ENCODE measurements at regions not wholly inside any gene's neighbourhood (a gene's known extent, or its start where the extent isn't known, plus 50 kb on each side); places are given as distances from the start of the nearest gene placed in this dataset.

DNA sequence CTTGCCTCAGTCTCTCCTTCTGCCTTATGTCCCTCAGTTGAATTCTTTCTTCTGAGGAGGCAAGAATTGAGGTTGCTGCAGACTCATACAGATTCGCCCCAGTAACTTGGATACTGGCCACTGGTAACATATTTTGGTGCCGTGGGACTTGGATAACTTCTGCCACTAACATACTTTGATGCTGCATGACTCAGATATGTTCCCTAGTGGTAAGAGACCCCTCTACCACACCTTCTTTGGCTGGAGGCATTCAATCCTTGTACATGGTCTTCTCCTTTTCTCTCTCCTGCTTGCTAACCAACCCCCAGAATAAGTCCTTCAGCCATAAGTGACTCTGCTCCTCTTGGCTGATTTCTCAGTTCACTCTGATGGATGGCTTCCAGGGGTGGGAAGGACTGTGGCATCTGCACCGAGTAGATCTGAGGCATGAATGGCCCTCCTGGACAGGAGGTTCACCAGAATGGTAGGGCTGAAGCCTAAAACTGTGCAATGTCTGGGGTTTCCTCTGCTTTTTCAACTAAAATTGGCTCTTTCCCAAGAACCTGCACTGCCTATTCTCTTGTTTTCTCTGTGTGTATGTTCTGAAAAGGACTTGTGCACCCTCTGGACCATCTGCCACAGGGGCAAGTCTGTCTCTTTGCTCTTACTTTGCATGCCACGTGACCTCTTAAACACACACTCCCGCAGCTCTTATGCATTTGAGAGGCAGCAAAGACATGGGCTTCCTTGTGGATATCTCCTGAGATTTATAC lies 55.5 kb upstream of the FSTL1 start:
- Histone ChIP-seq H3K27ac (ENCODE audit: low read depth in 2 of 2, low read length in 2 of 2) (peak overlapping the region; percentile 27 to 78), H3K4me1 (ENCODE audit: control insufficient read depth in 2 of 2, insufficient read depth in 2 of 2, low read length in 2 of 2) (peaks cover 4 to 17% of the 10 kb centered on the region in 2 donors), H3K9ac (ENCODE audit: low read depth in 1 of 2, low read length in 2 of 2) (no peak overlapping the region), H3K27me3 (ENCODE audit: control insufficient read depth in 2 of 2, insufficient read depth in 2 of 2, low read length in 2 of 2) (no peaks in the 10 kb centered on the region), H3K4me3 (ENCODE audit: low read length in 2 of 2) (peak overlapping the region; percentile 51 to 52), H3K9me3 (ENCODE audit: control insufficient read depth in 2 of 2, low read length in 2 of 2) (no peaks in the 10 kb centered on the region), H3K36me3 (ENCODE audit: control insufficient read depth in 2 of 2, insufficient read depth in 2 of 2, low read length in 2 of 2) (no peaks in the 10 kb centered on the region)

DNA sequence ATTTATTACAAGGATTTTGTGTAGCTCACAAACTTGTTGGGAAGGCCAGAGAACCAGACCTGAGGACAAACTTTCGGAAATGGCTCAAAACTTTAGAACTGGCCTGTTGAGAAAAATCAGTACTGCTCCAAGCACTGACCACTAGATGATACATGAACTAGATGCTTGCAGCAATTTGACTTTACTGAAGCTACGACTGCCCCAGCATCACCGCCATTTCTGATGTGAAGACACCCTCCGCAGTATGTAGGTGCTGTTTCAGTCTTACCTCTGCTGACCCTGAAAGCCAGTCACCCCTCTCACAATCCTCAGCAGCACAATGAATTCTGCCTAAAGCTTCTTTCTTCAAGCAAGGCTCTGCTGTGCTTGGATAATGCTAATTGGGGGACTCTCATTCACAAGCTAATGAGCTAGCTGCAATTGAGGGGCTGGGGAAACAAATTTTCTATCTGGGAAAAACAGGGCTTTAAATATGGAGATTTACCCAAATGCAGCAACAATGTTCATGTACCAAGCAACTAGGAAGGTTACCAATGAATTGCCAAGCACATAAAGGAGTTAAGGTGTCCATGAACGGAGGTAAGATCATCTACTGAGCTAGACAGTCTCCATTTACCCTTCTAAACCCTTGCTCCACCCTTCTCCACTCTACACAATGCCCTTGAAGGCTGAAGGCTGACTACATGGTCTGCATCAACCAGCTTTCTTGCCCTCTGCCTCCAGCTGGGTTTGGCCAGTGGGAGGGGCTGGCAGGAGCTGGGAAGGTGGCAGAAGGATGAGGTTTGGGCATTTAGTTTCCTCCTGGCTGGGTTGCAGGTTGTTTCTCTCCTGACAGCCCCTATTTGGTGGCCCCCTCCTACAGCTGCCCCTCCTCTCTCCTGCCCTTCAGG lies 53.2 kb upstream of the FSTL1 start:
- Histone ChIP-seq H3K9me3 (ENCODE audit: control insufficient read depth in 2 of 2, low read length in 2 of 2) (no peaks in the 10 kb centered on the region), H3K9ac (ENCODE audit: low read depth in 1 of 2, low read length in 2 of 2) (no peak overlapping the region), H3K27me3 (ENCODE audit: control insufficient read depth in 2 of 2, insufficient read depth in 2 of 2, low read length in 2 of 2) (no peaks in the 10 kb centered on the region), H3K4me1 (ENCODE audit: control insufficient read depth in 2 of 2, insufficient read depth in 2 of 2, low read length in 2 of 2) (peaks cover 4 to 17% of the 10 kb centered on the region in 2 donors), H3K27ac (ENCODE audit: low read depth in 2 of 2, low read length in 2 of 2) (no peak overlapping the region), H3K4me3 (ENCODE audit: low read length in 2 of 2) (no peak overlapping the region), H3K36me3 (ENCODE audit: control insufficient read depth in 2 of 2, insufficient read depth in 2 of 2, low read length in 2 of 2) (no peaks in the 10 kb centered on the region)

DNA sequence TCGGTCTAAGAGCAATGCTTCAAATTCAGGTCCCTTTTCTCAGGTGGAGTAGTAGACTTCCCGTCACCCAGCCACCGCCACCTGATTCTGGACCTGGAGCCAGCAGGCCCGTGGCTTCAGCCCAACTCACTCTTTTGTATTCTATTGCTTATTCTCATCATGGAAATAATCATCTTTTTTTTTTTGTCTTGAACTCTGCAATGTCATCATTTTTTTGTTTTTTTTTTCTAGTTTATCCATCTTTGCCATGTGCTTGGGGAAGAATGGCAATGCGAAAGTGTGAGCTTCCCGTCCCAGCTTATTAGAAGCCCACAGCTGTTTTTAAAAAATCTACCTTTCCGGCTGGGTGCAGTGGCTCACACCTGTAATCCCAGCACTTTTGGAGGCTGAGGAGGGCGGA lies 51.3 kb upstream of the FSTL1 start:
- Histone ChIP-seq H3K27me3 (ENCODE audit: control insufficient read depth in 2 of 2, insufficient read depth in 2 of 2, low read length in 2 of 2) (no peaks in the 10 kb centered on the region), H3K9ac (ENCODE audit: low read depth in 1 of 2, low read length in 2 of 2) (no peak overlapping the region), H3K36me3 (ENCODE audit: control insufficient read depth in 2 of 2, insufficient read depth in 2 of 2, low read length in 2 of 2) (no peaks in the 10 kb centered on the region), H3K4me1 (ENCODE audit: control insufficient read depth in 2 of 2, insufficient read depth in 2 of 2, low read length in 2 of 2) (peaks cover 4 to 14% of the 10 kb centered on the region in 2 donors), H3K27ac (ENCODE audit: low read depth in 2 of 2, low read length in 2 of 2) (no peak overlapping the region), H3K9me3 (ENCODE audit: control insufficient read depth in 2 of 2, low read length in 2 of 2) (no peaks in the 10 kb centered on the region), H3K4me3 (ENCODE audit: low read length in 2 of 2) (no peak overlapping the region)

All from mucosa of rectum (tissue), 2 donors.